SK-N-SH treated with all-trans-retinoic acid at 6 μM for 48 hours (cell line): ENCODE measurements at regions not wholly inside any gene's neighbourhood (a gene's known extent, or its start where the extent isn't known, plus 50 kb on each side); places are given as distances from the start of the nearest gene placed in this dataset.

Experiments
- BACH2 ChIP-seq: fragments of 250-450 bp; sonication (Bioruptor Pico); IDR thresholded peaks from 2 replicates; pipeline ENCODE4 v1.9.0; 2021; ENCODE audit warnings: mild to moderate bottlenecking, borderline replicate concordance
- CREB5 ChIP-seq: fragments of 250-450 bp; sonication (Bioruptor Pico); IDR thresholded peaks from 2 replicates; pipeline ENCODE4 v1.5.1; 2020; ENCODE audit warnings: low read depth, mild to moderate bottlenecking, moderate library complexity
- CSRNP3 ChIP-seq: fragments of 250-450 bp; sonication (Bioruptor Pico); IDR thresholded peaks from 2 replicates; pipeline ENCODE4 v1.5.1; 2021; ENCODE audit warnings: mild to moderate bottlenecking, moderate library complexity
- ESRRG ChIP-seq: fragments of 250-450 bp; sonication (Bioruptor Pico); IDR thresholded peaks from 2 replicates; pipeline ENCODE4 v1.6.1; 2021; ENCODE audit warnings: mild to moderate bottlenecking
- SNAI2 ChIP-seq: fragments of 250-450 bp; sonication (Bioruptor Pico); IDR thresholded peaks from 2 replicates; pipeline ENCODE4 v1.5.0; 2020; ENCODE audit warnings: mild to moderate bottlenecking, moderate library complexity
- TCF4 ChIP-seq: fragments of 250-450 bp; sonication (Bioruptor Pico); IDR thresholded peaks from 2 replicates; pipeline ENCODE4 v1.8.0; 2021; ENCODE audit warnings: mild to moderate bottlenecking, moderate library complexity, borderline replicate concordance
- ZFP30 ChIP-seq: fragments of 450-650 bp; formaldehyde crosslinking; IDR thresholded peaks from 2 replicates; pipeline ENCODE4 v1.5.0; 2022; ENCODE audit warnings: mild to moderate bottlenecking, moderate library complexity
- ZNF70 ChIP-seq: fragments of 450-650 bp; formaldehyde crosslinking; IDR thresholded peaks from 2 replicates; pipeline ENCODE4 v1.5.0; 2020; ENCODE audit warnings: mild to moderate bottlenecking, moderate library complexity

GRCh38 chr4:166602068-166602467 is 632.2 kb downstream of the SPOCK3 start:
- TF ChIP-seq CSRNP3 (no peak), ZNF70 (CRISPR knock-in tag) (no peak), BACH2 (no peak), TCF4 (CRISPR knock-in tag) (no peak), ZFP30 (CRISPR knock-in tag) (no peak), ESRRG (CRISPR knock-in tag) (no peak), SNAI2 (CRISPR knock-in tag) (no peak), CREB5 (CRISPR knock-in tag) (no peak)
